ENCODE measurements at regions not wholly inside any gene's neighbourhood (a gene's known extent, or its start where the extent isn't known, plus 50 kb on each side); places are given as distances from the start of the nearest gene placed in this dataset.

- no peak for DNase-seq
Measured at GRCh38 chr5:129821477-129822131, 73.7 kb downstream of the MINAR2 start.

GRCh38 chr5:129830288-129830687 lies 74.0 kb upstream of the CHSY3 start:
- DNase-seq: no peak

- DNase-seq: no peak
Measured at GRCh38 chr5:129836321-129836720, 67.9 kb upstream of the CHSY3 start.

GRCh38 chr5:129844764-129845163 lies 59.5 kb upstream of the CHSY3 start:
- no peak for DNase-seq

GRCh38 chr5:129852747-129853352 lies 51.4 kb upstream of the CHSY3 start:
- DNase-seq: peak; percentile 42

- no peak for DNase-seq
Measured at GRCh38 chr5:129853588-129853987, 50.7 kb upstream of the CHSY3 start.

All from NCI-H146 (cell line).